HCT116 (cell line): ENCODE measurements at regions not wholly inside any gene's neighbourhood (a gene's known extent, or its start where the extent isn't known, plus 50 kb on each side); places are given as distances from the start of the nearest gene placed in this dataset.
"Not testable (repeated sequence)": the region's sequence is repeated elsewhere in the genome, so short reads cannot be mapped to it uniquely, and the experiment has no call there.

Source experiments
- ATAC-seq: fragments of 200-7000 bp; cut with Tn5 transposase; 2 replicates; pipeline ENCODE4 v1.9.1; 2020; ENCODE audit warnings: mild to moderate bottlenecking, moderate library complexity
- BruUV-seq: library from RNA; stranded (reverse); fragments of 400-500 nt; replicated peaks from 2 replicates; lab custom pipeline; 2021; lab: Mats Ljungman, UMichigan
- CTCF ChIA-PET: fragments of 300-600 bp; sonication (Branson Sonifier 250); formaldehyde crosslinking; loops from one replicate; lab custom pipeline; 2021; ENCODE audit warnings: antibody characterized with exemption; lab: Charles Lee
- POLR2A ChIA-PET: fragments of 300-600, 350-600 bp; sonication (Branson Sonifier 250); formaldehyde crosslinking; loops from one replicate; lab custom pipeline; 2021; ENCODE audit warnings: antibody characterized with exemption; lab: Charles Lee
- RAD21 ChIA-PET, 2 experiments: fragments of 300-600 bp; sonication (Branson Sonifier 250); formaldehyde crosslinking; loops; one replicate each; lab custom pipeline; 2023; ENCODE audit warnings: low total read pairs in 2 of 2; ENCODE audit not compliant: uncharacterized antibody in 2 of 2, unreplicated experiment in 2 of 2, low non-redundant PET in 1 of 2; lab: Charles Lee
- DNase-seq: peaks from one replicate; pipeline ENCODE4 v3.0.0-alpha.2; 2010; ENCODE audit warnings: low read depth, low spot score
- H2AFZ ChIP-seq: fragments of 200-600 bp; shearing (Covaris generic), sonication (generic); 2 replicates; pipeline ENCODE4 v1.6.1; 2017; ENCODE audit warnings: low read depth, mixed run types, mixed read lengths, antibody characterized with exemption, low read length; ENCODE audit not compliant: poor library complexity, severe bottlenecking
- H3K27ac ChIP-seq: 2 replicates; pipeline ENCODE4 v1.5.1; 2012; ENCODE audit warnings: low read depth, low read length
- H3K27me3 ChIP-seq: fragments of 200-600 bp; sonication (generic); 2 replicates; pipeline ENCODE4 v1.6.1; 2016; ENCODE audit warnings: mixed run types, low read length, mixed read lengths; ENCODE audit not compliant: insufficient read depth
- H3K36me3 ChIP-seq, 2 experiments: fragments of 200-500 bp in 1 of 2; fragments of 200-600 bp in 1 of 2; sonication (Bioruptor generic) in 1 of 2; sonication (generic) in 1 of 2; 2 replicates each; pipeline versions ENCODE4 v1.5.1 to v1.6.1; 2014 to 2016; ENCODE audit warnings: low read length in 2 of 2, inconsistent platforms in 1 of 2, mixed read lengths in 1 of 2, mixed run types in 1 of 2; ENCODE audit not compliant: insufficient read depth in 2 of 2, control insufficient read depth in 1 of 2
- H3K4me1 ChIP-seq, 2 experiments: fragments of 200-600 bp in 1 of 2; sonication (generic) in 1 of 2; 2 replicates each; pipeline versions ENCODE4 v1.5.1 to v1.6.1; 2012 to 2017; ENCODE audit warnings: low read length in 2 of 2, inconsistent platforms in 1 of 2, mild to moderate bottlenecking in 1 of 2, mixed read lengths in 1 of 2, mixed run types in 1 of 2, moderate library complexity in 1 of 2; ENCODE audit not compliant: insufficient read depth in 2 of 2, control insufficient read depth in 1 of 2
- H3K4me2 ChIP-seq: fragments of 200-600 bp; sonication (generic); 2 replicates; pipeline ENCODE4 v1.6.1; 2017; ENCODE audit warnings: mixed run types, low read length, mixed read lengths
- H3K4me3 ChIP-seq, 2 experiments: fragments of 200-600 bp in 1 of 2; sonication (generic) in 1 of 2; replicated peaks in 1 of 2; 2 replicates each; pipeline ENCODE4 v1.5.1; 2011 to 2016; ENCODE audit warnings: low read length in 2 of 2, control low read depth in 1 of 2, low read depth in 1 of 2, mild to moderate bottlenecking in 1 of 2, mixed read lengths in 1 of 2, mixed run types in 1 of 2
- H3K79me2 ChIP-seq: fragments of 200-600 bp; sonication (generic); 2 replicates; pipeline ENCODE4 v1.6.1; 2017; ENCODE audit warnings: mild to moderate bottlenecking, mixed run types, low read length, moderate library complexity, mixed read lengths; ENCODE audit not compliant: insufficient read depth
- H3K9ac ChIP-seq: fragments of 200-600 bp; sonication (generic); 2 replicates; pipeline ENCODE4 v1.6.1; 2016; ENCODE audit warnings: low read length, mixed read lengths
- H3K9me2 ChIP-seq: fragments of 200-600 bp; sonication (generic), shearing (Covaris generic); 2 replicates; pipeline ENCODE4 v1.6.1; 2017; ENCODE audit warnings: mixed run types, mild to moderate bottlenecking, moderate library complexity; ENCODE audit not compliant: insufficient read depth
- H3K9me3 ChIP-seq, 2 experiments: fragments of 200-500 bp in 1 of 2; fragments of 200-600 bp in 1 of 2; sonication (Bioruptor generic) in 1 of 2; sonication (generic) in 1 of 2; 2 replicates each; pipeline ENCODE4 v1.6.1; 2014 to 2017; ENCODE audit warnings: low read length in 2 of 2, mixed read lengths in 2 of 2, inconsistent platforms in 1 of 2, low read depth in 1 of 2, mild to moderate bottlenecking in 1 of 2, mixed run types in 1 of 2, moderate library complexity in 1 of 2; ENCODE audit not compliant: control insufficient read depth in 1 of 2, insufficient read depth in 1 of 2
- H4K20me1 ChIP-seq: fragments of 200-600 bp; sonication (generic), shearing (Covaris generic); 2 replicates; pipeline ENCODE4 v1.6.1; 2017; ENCODE audit warnings: mixed run types, mild to moderate bottlenecking, moderate library complexity; ENCODE audit not compliant: insufficient read depth
- CBX3 ChIP-seq: IDR thresholded peaks from 2 replicates; pipeline ENCODE4 v1.6.1; 2012; ENCODE audit warnings: low read depth
- CEBPB ChIP-seq: IDR thresholded peaks from 2 replicates; pipeline ENCODE4 v1.6.1; 2012; ENCODE audit warnings: low read depth
- SIN3A ChIP-seq: IDR thresholded peaks from 2 replicates; pipeline ENCODE4 v1.6.1; 2012; ENCODE audit warnings: low read depth
- ZFX ChIP-seq: fragments of 450-650 bp; IDR thresholded peaks from 2 replicates; pipeline ENCODE4 v1.6.1; 2017
- intact Hi-C: fragments of 100-400 bp; cut with micrococcal nuclease; formaldehyde crosslinking; loops from 2 replicates; pipeline ENCODE4 v1.10.0; 2022
- TF ChIP-seq, protein P1 (sequence below): IDR thresholded peaks from 2 replicates; pipeline ENCODE4 v1.6.1; 2012

DNA sequence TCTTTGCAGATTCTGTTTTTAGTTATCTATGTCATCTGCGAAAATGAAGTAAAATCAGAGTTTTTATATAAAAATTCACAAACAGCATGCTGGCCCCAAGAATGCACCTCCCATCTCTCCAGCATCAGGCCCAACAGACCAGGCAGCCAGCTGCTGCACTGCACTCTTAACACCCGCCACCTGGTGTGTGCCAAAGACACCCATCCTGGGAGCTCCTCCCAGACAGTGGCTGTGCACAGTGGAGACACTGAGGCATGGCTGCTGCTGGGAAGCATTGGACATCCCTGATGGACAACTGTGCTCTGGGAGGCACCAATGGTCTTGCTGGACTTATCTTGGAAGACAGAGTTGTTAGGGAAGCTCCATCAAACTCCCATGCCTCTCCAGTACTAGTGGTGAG lies 817.2 kb downstream of the TMEM121 start (continued):
- TF ChIP-seq, protein P1, sequence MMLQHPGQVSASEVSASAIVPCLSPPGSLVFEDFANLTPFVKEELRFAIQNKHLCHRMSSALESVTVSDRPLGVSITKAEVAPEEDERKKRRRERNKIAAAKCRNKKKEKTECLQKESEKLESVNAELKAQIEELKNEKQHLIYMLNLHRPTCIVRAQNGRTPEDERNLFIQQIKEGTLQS = no peak
- TF ChIP-seq SIN3A (no peak), ZFX (no peak), CEBPB (no peak), CBX3 (no peak)
- TF ChIP-seq, all 23 proteins: peak for 0

GRCh38 chr14:106344065-106344614 lies 817.8 kb downstream of the TMEM121 start:
- H3K4me2 ChIP-seq, H3K36me3 ChIP-seq, H3K79me2 ChIP-seq, H3K9me3 ChIP-seq, DNase-seq, H3K4me3 ChIP-seq, H3K9ac ChIP-seq, H4K20me1 ChIP-seq, ATAC-seq, H3K27ac ChIP-seq, H3K9me2 ChIP-seq, RAD21 ChIA-PET, H3K27me3 ChIP-seq, H3K4me1 ChIP-seq, BruUV-seq, CTCF ChIA-PET, H2AFZ ChIP-seq, POLR2A ChIA-PET, intact Hi-C loops: not testable (repeated sequence)

DNA sequence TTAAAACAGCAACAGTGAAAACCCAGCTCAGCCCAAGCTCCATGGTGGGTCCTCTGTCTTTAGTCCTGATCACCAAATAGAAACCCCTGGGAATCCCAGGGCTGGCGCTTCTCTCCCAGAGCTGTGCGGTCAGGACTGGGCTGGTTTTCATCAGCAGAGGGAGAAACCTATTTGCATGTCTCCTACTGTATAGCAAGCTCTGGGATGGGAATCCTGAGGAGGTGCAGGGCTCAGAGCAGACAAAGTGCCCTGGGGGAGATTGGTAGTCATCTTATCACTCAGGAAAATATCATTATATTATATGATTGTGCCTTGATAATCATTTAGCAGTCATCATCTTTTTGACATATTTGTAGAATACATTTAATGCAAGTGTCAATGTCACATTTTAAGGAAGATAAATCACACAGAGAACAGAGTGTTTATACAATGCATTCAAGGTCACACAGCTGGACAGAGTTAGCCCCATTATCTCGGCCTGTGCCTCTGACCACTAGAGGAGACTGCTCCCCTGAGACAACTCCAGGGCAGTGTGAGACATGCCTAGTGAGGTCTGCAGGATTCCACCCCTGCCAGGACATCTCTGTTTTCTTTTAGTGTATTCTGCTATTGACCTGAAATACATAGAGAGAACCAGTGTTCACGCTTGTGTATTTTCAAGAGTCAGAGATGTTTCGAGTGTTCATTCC lies 818.6 kb downstream of the TMEM121 start:
- H3K27me3 ChIP-seq, RAD21 ChIA-PET, DNase-seq, H3K79me2 ChIP-seq, H3K36me3 ChIP-seq, H3K4me3 ChIP-seq, H4K20me1 ChIP-seq, POLR2A ChIA-PET, H3K27ac ChIP-seq, H3K9me3 ChIP-seq, H3K4me2 ChIP-seq, H3K9me2 ChIP-seq, ATAC-seq, H2AFZ ChIP-seq, CTCF ChIA-PET, BruUV-seq, H3K9ac ChIP-seq, H3K4me1 ChIP-seq, intact Hi-C loops: not testable (repeated sequence)
